CD4-positive, alpha-beta T cell (primary cell): ENCODE measurements at regions not wholly inside any gene's neighbourhood (a gene's known extent, or its start where the extent isn't known, plus 50 kb on each side); places are given as distances from the start of the nearest gene placed in this dataset.

Experiments used
- ATAC-seq: fragments of 200-7000 bp; cut with Tn5 transposase; one replicate; pipeline ENCODE4 v1.10.0; 2022; ENCODE audit warnings: mild to moderate bottlenecking; ENCODE audit not compliant: poor library complexity
- CTCF ChIA-PET: fragments of 350-600 bp; sonication (Branson Sonifier 250); formaldehyde crosslinking; loops from one replicate; lab custom pipeline; 2021; ENCODE audit warnings: antibody characterized with exemption, inconsistent platforms; lab: Charles Lee
- POLR2A ChIA-PET: fragments of 350-600 bp; sonication (Branson Sonifier 250); formaldehyde crosslinking; loops from one replicate; lab custom pipeline; 2021; ENCODE audit warnings: antibody characterized with exemption, inconsistent platforms; lab: Charles Lee
- DNase-seq, 14 experiments: peaks; one replicate each; pipeline ENCODE4 v3.0.0-alpha.2; 2013 to 2020; ENCODE audit warnings: mixed read lengths in 2 of 14
- H3K27ac ChIP-seq, 2 donors: one replicate each; pipeline versions ENCODE4 v1.5.1 to v1.7.0; 2013; ENCODE audit warnings: low read length in 2 of 2, low read depth in 1 of 2, mild to moderate bottlenecking in 1 of 2
- H3K27me3 ChIP-seq, 2 experiments: 1 replicate in 1 of 2; 2 replicates in 1 of 2; pipeline versions ENCODE4 v1.6.1 to v1.7.0; 2013; ENCODE audit warnings: low read length in 2 of 2, control low read depth in 1 of 2, mild to moderate bottlenecking in 1 of 2, moderate library complexity in 1 of 2; ENCODE audit not compliant: insufficient read depth in 2 of 2, control insufficient read depth in 1 of 2
- H3K36me3 ChIP-seq: one replicate; pipeline ENCODE4 v1.6.1; 2013; ENCODE audit warnings: low read length, control low read depth; ENCODE audit not compliant: insufficient read depth
- H3K4me1 ChIP-seq: one replicate; pipeline ENCODE4 v1.6.1; 2013; ENCODE audit warnings: low read length, control low read depth; ENCODE audit not compliant: insufficient read depth
- H3K4me3 ChIP-seq: one replicate; pipeline ENCODE4 v1.5.1; 2013; ENCODE audit warnings: mild to moderate bottlenecking, low read length, moderate library complexity
- H3K9me3 ChIP-seq, 2 experiments: 1 replicate in 1 of 2; 2 replicates in 1 of 2; pipeline versions ENCODE4 v1.6.1 to v1.7.0; 2013; ENCODE audit warnings: low read length in 2 of 2, mild to moderate bottlenecking in 2 of 2, control low read depth in 1 of 2, moderate library complexity in 1 of 2; ENCODE audit not compliant: control insufficient read depth in 1 of 2, insufficient read depth in 1 of 2
- H3K27ac Mint-ChIP-seq: one replicate; pipeline ENCODE4 v1.8.0; 2020; ENCODE audit warnings: mixed read lengths
- H3K27me3 Mint-ChIP-seq: one replicate; pipeline ENCODE4 v1.8.0; 2021; ENCODE audit warnings: mixed read lengths
- H3K36me3 Mint-ChIP-seq: one replicate; pipeline ENCODE4 v1.8.0; 2021; ENCODE audit warnings: low read depth, mixed read lengths
- H3K4me1 Mint-ChIP-seq: one replicate; pipeline ENCODE4 v1.8.0; 2021; ENCODE audit warnings: low read depth, mixed read lengths
- H3K4me3 Mint-ChIP-seq: one replicate; pipeline ENCODE4 v1.8.0; 2020; ENCODE audit warnings: mild to moderate bottlenecking, mixed read lengths
- H3K9me3 Mint-ChIP-seq: one replicate; pipeline ENCODE4 v1.8.0; 2020; ENCODE audit warnings: mixed read lengths
- intact Hi-C, 2 experiments: fragments of 100-400 bp; cut with DNase I in 1 of 2; cut with micrococcal nuclease in 1 of 2; formaldehyde crosslinking; loops; one replicate each; pipeline versions ENCODE4 v1.15.1 to v1.9.0; 2023 to 2025; cut with DNase I, micrococcal nuclease
- TF ChIP-seq, protein P1 (sequence below): fragments of 200-600 bp; IDR thresholded peaks from one replicate; pipeline ENCODE4 v1.8.0; 2022; ENCODE audit warnings: antibody characterized with exemption, mild to moderate bottlenecking

DNA sequence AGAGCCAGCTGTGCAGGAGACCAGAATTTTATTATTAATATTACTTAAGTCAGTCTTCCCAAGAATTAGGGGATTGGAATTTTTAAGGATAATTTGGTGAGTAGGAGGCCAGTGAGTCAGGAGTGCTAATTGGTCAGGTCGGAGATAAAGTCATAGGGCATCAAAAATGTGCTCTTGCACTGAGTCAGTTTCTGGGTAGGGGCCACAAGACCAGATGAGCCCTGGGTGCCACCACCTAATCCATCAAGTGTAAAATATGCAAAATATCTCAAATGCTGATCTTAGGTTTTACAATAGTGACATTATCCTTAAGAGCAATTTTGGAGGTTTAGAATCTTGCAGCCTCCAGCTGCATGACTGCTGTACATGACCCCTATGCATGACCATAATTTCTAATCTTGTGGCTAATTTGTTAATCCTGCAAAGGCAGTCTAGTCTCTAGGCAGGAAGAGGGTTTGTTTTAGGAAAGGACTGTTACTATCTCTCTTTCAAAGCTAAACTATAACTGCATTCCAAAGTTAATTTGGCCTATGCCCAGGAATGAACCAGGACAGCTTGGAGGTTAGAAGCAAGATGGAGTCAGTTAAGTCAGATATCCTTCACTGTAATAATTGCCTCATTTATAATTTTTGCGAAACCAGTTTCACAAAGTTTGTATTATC lies 215.9 kb downstream of the RNF152 start:
- Histone ChIP-seq H3K27me3 (peaks cover 0 to 10% of the 10 kb centered on the region in 2 experiments), H3K4me1 (no peaks in the 10 kb centered on the region), H3K27ac (no peak overlapping the region), H3K9me3 (peaks cover 0 to 9% of the 10 kb centered on the region in 2 experiments), H3K4me3 (no peak overlapping the region), H3K36me3 (no peaks in the 10 kb centered on the region)
- peaks cover 30% of the 10 kb centered on the region for H3K27me3 Mint-ChIP-seq
- TF ChIP-seq, protein P1, sequence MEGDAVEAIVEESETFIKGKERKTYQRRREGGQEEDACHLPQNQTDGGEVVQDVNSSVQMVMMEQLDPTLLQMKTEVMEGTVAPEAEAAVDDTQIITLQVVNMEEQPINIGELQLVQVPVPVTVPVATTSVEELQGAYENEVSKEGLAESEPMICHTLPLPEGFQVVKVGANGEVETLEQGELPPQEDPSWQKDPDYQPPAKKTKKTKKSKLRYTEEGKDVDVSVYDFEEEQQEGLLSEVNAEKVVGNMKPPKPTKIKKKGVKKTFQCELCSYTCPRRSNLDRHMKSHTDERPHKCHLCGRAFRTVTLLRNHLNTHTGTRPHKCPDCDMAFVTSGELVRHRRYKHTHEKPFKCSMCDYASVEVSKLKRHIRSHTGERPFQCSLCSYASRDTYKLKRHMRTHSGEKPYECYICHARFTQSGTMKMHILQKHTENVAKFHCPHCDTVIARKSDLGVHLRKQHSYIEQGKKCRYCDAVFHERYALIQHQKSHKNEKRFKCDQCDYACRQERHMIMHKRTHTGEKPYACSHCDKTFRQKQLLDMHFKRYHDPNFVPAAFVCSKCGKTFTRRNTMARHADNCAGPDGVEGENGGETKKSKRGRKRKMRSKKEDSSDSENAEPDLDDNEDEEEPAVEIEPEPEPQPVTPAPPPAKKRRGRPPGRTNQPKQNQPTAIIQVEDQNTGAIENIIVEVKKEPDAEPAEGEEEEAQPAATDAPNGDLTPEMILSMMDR, result no peak
- peaks cover 7% of the 10 kb centered on the region for H3K9me3 Mint-ChIP-seq
- no peaks in the 10 kb centered on the region for H3K36me3 Mint-ChIP-seq
- no peak overlapping the region for H3K27ac Mint-ChIP-seq
- H3K4me3 Mint-ChIP-seq, result no peak overlapping the region
- no peak for ATAC-seq
- H3K4me1 Mint-ChIP-seq, result no peaks in the 10 kb centered on the region
- ChIA-PET CTCF (no interaction called here), POLR2A (no interaction called here)
- intact Hi-C loops, result no loop called here
- no peak for DNase-seq

DNA sequence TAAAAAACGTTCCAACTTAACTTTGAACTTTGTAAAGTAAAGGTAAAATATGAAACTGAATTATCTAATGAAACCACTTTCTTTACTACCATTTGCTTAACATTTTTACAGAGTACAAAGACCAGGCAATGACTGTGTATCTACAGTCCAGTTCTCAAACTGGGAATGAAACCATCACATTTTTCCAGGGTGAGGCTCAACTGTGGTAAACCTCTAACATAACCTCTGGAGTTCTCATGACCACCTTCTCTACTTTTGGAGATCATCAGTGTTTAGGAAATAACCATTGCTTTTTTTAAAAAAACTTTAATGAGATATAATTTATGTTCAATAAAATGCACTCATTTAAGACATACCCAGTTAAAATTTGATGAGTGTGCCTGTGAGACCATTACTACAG lies 223.5 kb downstream of the RNF152 start:
- H3K27ac ChIP-seq, result no peak overlapping the region
- ATAC-seq (no peak), DNase-seq (no peak)
- no peak overlapping the region for H3K4me3 ChIP-seq
- peaks cover 0 to 10% of the 10 kb centered on the region in 2 experiments for H3K27me3 ChIP-seq
- Mint-ChIP-seq H3K27ac (no peak overlapping the region), H3K4me3 (no peak overlapping the region), H3K4me1 (no peaks in the 10 kb centered on the region), H3K36me3 (no peaks in the 10 kb centered on the region), H3K27me3 (peaks cover 30% of the 10 kb centered on the region), H3K9me3 (no peaks in the 10 kb centered on the region)
- intact Hi-C loops, result no loop called here
- CTCF ChIA-PET, result no interaction called here
- no peaks in the 10 kb centered on the region for H3K36me3 ChIP-seq
- no peaks in the 10 kb centered on the region for H3K9me3 ChIP-seq
- H3K4me1 ChIP-seq, result no peaks in the 10 kb centered on the region
- POLR2A ChIA-PET, result no interaction called here
- TF ChIP-seq, protein P1, result no peak

DNA sequence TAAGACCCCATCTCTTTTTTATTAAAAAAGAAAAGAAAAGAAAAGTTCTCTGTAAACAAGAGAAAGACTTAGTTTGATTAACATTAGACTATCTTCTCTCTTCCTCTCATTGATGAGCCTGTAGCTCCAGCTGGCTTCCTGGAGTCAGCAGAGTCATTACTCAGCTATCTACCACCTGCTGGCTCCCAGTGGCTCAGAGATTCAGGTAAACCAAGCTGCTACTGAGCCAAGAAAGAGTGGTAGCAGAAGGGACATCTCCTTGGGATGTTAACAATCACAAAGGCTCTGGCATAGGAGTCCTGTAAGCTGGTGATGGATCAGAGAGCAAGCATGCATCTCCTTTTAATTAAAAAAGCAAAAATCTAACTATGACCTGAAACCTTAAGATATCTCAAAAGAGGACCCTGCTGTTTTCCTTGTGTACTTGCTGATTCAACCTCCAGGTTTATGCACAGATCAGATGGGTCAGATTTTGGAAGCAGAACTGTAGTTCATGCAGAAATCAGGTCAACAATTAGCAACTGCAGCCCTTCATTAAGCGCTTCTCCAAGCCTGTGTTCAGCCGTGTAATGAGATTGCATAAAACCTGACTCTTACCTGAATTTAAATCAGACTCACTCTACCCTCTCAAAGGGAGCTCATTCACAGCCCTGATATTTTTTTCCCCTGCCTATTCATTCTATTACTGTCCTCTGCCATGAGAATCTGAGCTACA lies 225.8 kb downstream of the RNF152 start:
- Mint-ChIP-seq H3K4me3 (no peak overlapping the region), H3K27me3 (peaks cover 23% of the 10 kb centered on the region), H3K9me3 (no peaks in the 10 kb centered on the region), H3K4me1 (no peaks in the 10 kb centered on the region), H3K27ac (no peak overlapping the region), H3K36me3 (no peaks in the 10 kb centered on the region)
- Histone ChIP-seq H3K27ac (no peak overlapping the region), H3K4me1 (no peaks in the 10 kb centered on the region), H3K9me3 (peaks cover 0 to 2% of the 10 kb centered on the region in 2 experiments), H3K27me3 (no peaks in the 10 kb centered on the region), H3K36me3 (no peaks in the 10 kb centered on the region), H3K4me3 (no peak overlapping the region)
- ChIA-PET POLR2A (no interaction called here), CTCF (no interaction called here)
- intact Hi-C loops, result no loop called here
- DNase-seq (no peak), ATAC-seq (no peak)
- TF ChIP-seq, protein P1, result no peak
